Natural killer cell (primary cell): ENCODE measurements at regions not wholly inside any gene's neighbourhood (a gene's known extent, or its start where the extent isn't known, plus 50 kb on each side); places are given as distances from the start of the nearest gene placed in this dataset.

Source experiments
- ATAC-seq, 3 donors: fragments of 150-1000 bp in 2 of 3; fragments of 200-7000 bp in 1 of 3; cut with Tn5 transposase; 1 replicate in 1 of 3; 2 replicates in 2 of 3; pipeline ENCODE4 v1.10.0; 2021; ENCODE audit warnings: mild to moderate bottlenecking in 2 of 3, moderate library complexity in 2 of 3
- DNase-seq, 2 donors: peaks; one replicate each; pipeline versions ENCODE4 v3.0.0 to v3.0.0-alpha.2; 2013 to 2021; ENCODE audit warnings: mixed read lengths in 1 of 2
- H3K27ac ChIP-seq: one replicate; pipeline ENCODE4 v1.5.1; 2013; ENCODE audit warnings: mild to moderate bottlenecking, low read length
- H3K27me3 ChIP-seq: one replicate; pipeline ENCODE4 v1.6.1; 2013; ENCODE audit warnings: low read length; ENCODE audit not compliant: control insufficient read depth, insufficient read depth
- H3K36me3 ChIP-seq: one replicate; pipeline ENCODE4 v1.6.1; 2013; ENCODE audit warnings: low read length; ENCODE audit not compliant: control insufficient read depth, insufficient read depth
- H3K4me1 ChIP-seq: one replicate; pipeline ENCODE4 v1.6.1; 2013; ENCODE audit warnings: low read length; ENCODE audit not compliant: control insufficient read depth, insufficient read depth
- H3K4me3 ChIP-seq: one replicate; pipeline ENCODE4 v1.5.1; 2013; ENCODE audit warnings: low read length
- H3K9me3 ChIP-seq: one replicate; pipeline ENCODE4 v1.6.1; 2013; ENCODE audit warnings: low read length; ENCODE audit not compliant: control insufficient read depth, insufficient read depth
- H3K27ac Mint-ChIP-seq, 2 donors: one replicate each; pipeline ENCODE4 v1.8.0; 2022; ENCODE audit warnings: mild to moderate bottlenecking in 2 of 2, mixed read lengths in 2 of 2, moderate library complexity in 1 of 2
- H3K27me3 Mint-ChIP-seq, 2 donors: one replicate each; pipeline ENCODE4 v1.8.0; 2022; ENCODE audit warnings: low read depth in 2 of 2, mixed read lengths in 2 of 2
- H3K36me3 Mint-ChIP-seq: one replicate; pipeline ENCODE4 v1.8.0; 2022; ENCODE audit warnings: mixed read lengths
- H3K4me1 Mint-ChIP-seq, 2 donors: one replicate each; pipeline ENCODE4 v1.8.0; 2022; ENCODE audit warnings: mixed read lengths in 2 of 2
- H3K4me3 Mint-ChIP-seq: one replicate; pipeline ENCODE4 v1.8.0; 2022; ENCODE audit warnings: mild to moderate bottlenecking, moderate library complexity, mixed read lengths
- H3K9me3 Mint-ChIP-seq, 2 donors: one replicate each; pipeline ENCODE4 v1.8.0; 2022; ENCODE audit warnings: mixed read lengths in 2 of 2
- WGBS: methylation state at CpG from one replicate; pipeline ENCODE4 v1.1.7; 2013; ENCODE audit warnings: missing lambda C conversion rate; ENCODE audit not compliant: insufficient coverage; 5-methylcytosine and 5-hydroxymethylcytosine counted together
- intact Hi-C: fragments of 100-400 bp; cut with micrococcal nuclease; formaldehyde crosslinking; loops from one replicate; pipeline ENCODE4 v1.14.2; 2022
- TF ChIP-seq, protein P1 (sequence below): fragments of 200-600 bp; IDR thresholded peaks from one replicate; pipeline ENCODE4 v1.8.0; 2022; ENCODE audit warnings: antibody characterized with exemption

DNA sequence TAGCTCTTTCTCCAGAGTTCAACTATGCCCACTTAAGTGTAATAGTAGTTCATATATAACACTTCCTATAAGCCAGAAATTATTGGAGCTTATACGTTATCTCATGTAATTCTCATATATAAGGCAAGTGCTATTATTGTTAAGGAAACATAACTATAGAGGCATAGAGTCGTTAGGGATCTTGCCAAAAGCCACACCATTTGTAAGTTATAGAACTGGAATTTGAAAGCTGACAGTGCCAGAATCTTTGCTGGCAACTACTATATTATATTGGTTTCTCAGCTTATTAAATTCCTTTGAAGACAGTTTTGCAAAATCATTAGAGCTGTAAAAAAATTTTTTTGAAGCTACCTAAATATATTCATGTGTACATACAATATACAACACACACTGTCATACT lies 51.0 kb upstream of the MBNL2 start:
- intact Hi-C loops = no loop called here
- 93% methylated on average over 2 of the region's 2 CpGs for WGBS
- no peak overlapping the region for H3K4me3 ChIP-seq
- DNase-seq = no peak
- Mint-ChIP-seq H3K4me3 (no peak overlapping the region), H3K27ac (no peak overlapping the region), H3K36me3 (no peaks in the 10 kb centered on the region), H3K27me3 (peaks cover 21 to 60% of the 10 kb centered on the region in 2 donors), H3K4me1 (no peaks in the 10 kb centered on the region), H3K9me3 (peaks cover 2 to 3% of the 10 kb centered on the region in 2 donors)
- TF ChIP-seq, protein P1, sequence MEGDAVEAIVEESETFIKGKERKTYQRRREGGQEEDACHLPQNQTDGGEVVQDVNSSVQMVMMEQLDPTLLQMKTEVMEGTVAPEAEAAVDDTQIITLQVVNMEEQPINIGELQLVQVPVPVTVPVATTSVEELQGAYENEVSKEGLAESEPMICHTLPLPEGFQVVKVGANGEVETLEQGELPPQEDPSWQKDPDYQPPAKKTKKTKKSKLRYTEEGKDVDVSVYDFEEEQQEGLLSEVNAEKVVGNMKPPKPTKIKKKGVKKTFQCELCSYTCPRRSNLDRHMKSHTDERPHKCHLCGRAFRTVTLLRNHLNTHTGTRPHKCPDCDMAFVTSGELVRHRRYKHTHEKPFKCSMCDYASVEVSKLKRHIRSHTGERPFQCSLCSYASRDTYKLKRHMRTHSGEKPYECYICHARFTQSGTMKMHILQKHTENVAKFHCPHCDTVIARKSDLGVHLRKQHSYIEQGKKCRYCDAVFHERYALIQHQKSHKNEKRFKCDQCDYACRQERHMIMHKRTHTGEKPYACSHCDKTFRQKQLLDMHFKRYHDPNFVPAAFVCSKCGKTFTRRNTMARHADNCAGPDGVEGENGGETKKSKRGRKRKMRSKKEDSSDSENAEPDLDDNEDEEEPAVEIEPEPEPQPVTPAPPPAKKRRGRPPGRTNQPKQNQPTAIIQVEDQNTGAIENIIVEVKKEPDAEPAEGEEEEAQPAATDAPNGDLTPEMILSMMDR = no peak
- H3K4me1 ChIP-seq = no peaks in the 10 kb centered on the region
- no peaks in the 10 kb centered on the region for H3K36me3 ChIP-seq
- H3K27ac ChIP-seq = no peak overlapping the region
- H3K9me3 ChIP-seq = no peaks in the 10 kb centered on the region
- ATAC-seq = no peak
- peaks cover 3% of the 10 kb centered on the region for H3K27me3 ChIP-seq
